OCI-LY7 (cell line): ENCODE measurements at regions not wholly inside any gene's neighbourhood (a gene's known extent, or its start where the extent isn't known, plus 50 kb on each side); places are given as distances from the start of the nearest gene placed in this dataset.

Experiments
- BruUV-seq: library from RNA; stranded (reverse); fragments of 400-500 nt; replicated peaks from 2 replicates; lab custom pipeline; 2021; lab: Mats Ljungman, UMichigan
- CTCF ChIA-PET: fragments of 300-600 bp; sonication (Branson Sonifier 250); formaldehyde crosslinking; loops from one replicate; lab custom pipeline; 2022; ENCODE audit warnings: antibody characterized with exemption; ENCODE audit not compliant: unreplicated experiment; lab: Charles Lee
- POLR2A ChIA-PET: fragments of 300-600 bp; sonication (Branson Sonifier 250); formaldehyde crosslinking; loops from one replicate; lab custom pipeline; 2022; ENCODE audit warnings: antibody characterized with exemption; lab: Charles Lee
- DNase-seq: peaks from one replicate; pipeline ENCODE4 v3.0.0-alpha.2; 2015; ENCODE audit warnings: low spot score
- H2AFZ ChIP-seq: fragments of 200-600 bp; sonication (generic), shearing (Covaris generic); 2 replicates; pipeline ENCODE4 v1.6.1; 2014; ENCODE audit warnings: mild to moderate bottlenecking, antibody characterized with exemption, low read length, moderate library complexity
- H3K27ac ChIP-seq: fragments of 200-600 bp; sonication (generic); 2 replicates; pipeline ENCODE4 v1.5.1; 2014; ENCODE audit warnings: mixed run types, low read depth, mild to moderate bottlenecking, moderate library complexity, low read length, inconsistent platforms; ENCODE audit not compliant: poor library complexity, severe bottlenecking
- H3K36me3 ChIP-seq: fragments of 200-600 bp; sonication (generic); 2 replicates; pipeline ENCODE4 v1.6.1; 2014; ENCODE audit warnings: mild to moderate bottlenecking, antibody characterized with exemption, low read length, moderate library complexity, mixed read lengths; ENCODE audit not compliant: insufficient read depth
- H3K4me1 ChIP-seq: fragments of 200-600 bp; sonication (generic); 2 replicates; pipeline ENCODE4 v1.5.1; 2014; ENCODE audit warnings: mild to moderate bottlenecking, low read length; ENCODE audit not compliant: insufficient read depth, poor library complexity, severe bottlenecking
- H3K4me2 ChIP-seq: fragments of 200-600 bp; sonication (generic); 2 replicates; pipeline ENCODE4 v1.6.1; 2014; ENCODE audit warnings: mild to moderate bottlenecking, low read length
- H3K4me3 ChIP-seq: fragments of 200-600 bp; sonication (generic); 2 replicates; pipeline ENCODE4 v1.5.1; 2014; ENCODE audit warnings: mild to moderate bottlenecking, low read depth, low read length; ENCODE audit not compliant: poor library complexity, severe bottlenecking
- H3K79me2 ChIP-seq: fragments of 200-600 bp; sonication (generic); 2 replicates; pipeline ENCODE4 v1.6.1; 2016; ENCODE audit warnings: low read depth, mild to moderate bottlenecking, low read length, moderate library complexity, mixed read lengths; ENCODE audit not compliant: insufficient read depth
- H3K9me2 ChIP-seq: fragments of 200-600 bp; sonication (generic); 2 replicates; pipeline ENCODE4 v1.6.1; 2016; ENCODE audit warnings: mild to moderate bottlenecking, low read length, mixed read lengths; ENCODE audit not compliant: insufficient read depth
- H3K9me3 ChIP-seq: fragments of 200-600 bp; sonication (generic); 2 replicates; pipeline ENCODE4 v1.6.1; 2014; ENCODE audit warnings: mild to moderate bottlenecking, mixed run types, low read length, mixed read lengths
- H4K20me1 ChIP-seq: fragments of 200-600 bp; sonication (generic); 2 replicates; pipeline ENCODE4 v1.6.1; 2014; ENCODE audit warnings: mild to moderate bottlenecking, antibody characterized with exemption, low read length, moderate library complexity, mixed read lengths; ENCODE audit not compliant: insufficient read depth
- CTCF ChIP-seq: fragments of 200-600 bp; sonication (generic); conservative IDR thresholded peaks from 2 replicates; pipeline ENCODE4 v1.5.1; 2014; ENCODE audit warnings: mild to moderate bottlenecking, antibody characterized with exemption, low read length, moderate library complexity, mixed read lengths
- EZH2phosphoT487 ChIP-seq: fragments of 200-600 bp; sonication (generic); IDR thresholded peaks from 2 replicates; pipeline ENCODE4 v1.6.1; 2018; ENCODE audit warnings: low read depth, borderline replicate concordance, mild to moderate bottlenecking, mixed run types, antibody characterized with exemption, low read length, moderate library complexity, mixed read lengths
- intact Hi-C: fragments of 100-400 bp; cut with micrococcal nuclease; formaldehyde crosslinking; loops from one replicate; pipeline ENCODE4 v1.10.0; 2022; ENCODE audit not compliant: unreplicated experiment

GRCh38 chr20:17878912-17879602, 89.5 kb downstream of the SNX5 start:
- H3K4me2 ChIP-seq, result peak overlapping the region; percentile 53
- BruUV-seq, result no TSS peak
- intact Hi-C loops, result loop anchor here (1.0 to 2.0 kb wide), 3 partner anchors 19 to 31 kb away; no protein-coding TSS in a partner anchor
- CTCF ChIA-PET, result no interaction called here
- peak; percentile 59 for DNase-seq
- POLR2A ChIA-PET, result interaction anchor here (0.6 to 1.6 kb wide), 6 partner anchors 13 to 279 kb away, joined by 3 to 4 read pairs (median 3); no protein-coding TSS in a partner anchor
- peak overlapping the region; percentile 29 for H3K4me3 ChIP-seq
- H3K9me2 ChIP-seq, result no peaks in the 10 kb centered on the region
- H3K4me1 ChIP-seq, result peaks cover 32% of the 10 kb centered on the region
- peak overlapping the region; percentile 3; the same call in 1 of the 2 replicates for H2AFZ ChIP-seq
- H4K20me1 ChIP-seq, result no peaks in the 10 kb centered on the region
- H3K36me3 ChIP-seq, result no peaks in the 10 kb centered on the region
- H3K27ac ChIP-seq, result peak overlapping the region; percentile 68
- H3K9me3 ChIP-seq, result no peaks in the 10 kb centered on the region
- peak; percentile 77 for TF ChIP-seq CTCF
- TF ChIP-seq EZH2phosphoT487, result no peak
- H3K79me2 ChIP-seq, result no peaks in the 10 kb centered on the region

DNA sequence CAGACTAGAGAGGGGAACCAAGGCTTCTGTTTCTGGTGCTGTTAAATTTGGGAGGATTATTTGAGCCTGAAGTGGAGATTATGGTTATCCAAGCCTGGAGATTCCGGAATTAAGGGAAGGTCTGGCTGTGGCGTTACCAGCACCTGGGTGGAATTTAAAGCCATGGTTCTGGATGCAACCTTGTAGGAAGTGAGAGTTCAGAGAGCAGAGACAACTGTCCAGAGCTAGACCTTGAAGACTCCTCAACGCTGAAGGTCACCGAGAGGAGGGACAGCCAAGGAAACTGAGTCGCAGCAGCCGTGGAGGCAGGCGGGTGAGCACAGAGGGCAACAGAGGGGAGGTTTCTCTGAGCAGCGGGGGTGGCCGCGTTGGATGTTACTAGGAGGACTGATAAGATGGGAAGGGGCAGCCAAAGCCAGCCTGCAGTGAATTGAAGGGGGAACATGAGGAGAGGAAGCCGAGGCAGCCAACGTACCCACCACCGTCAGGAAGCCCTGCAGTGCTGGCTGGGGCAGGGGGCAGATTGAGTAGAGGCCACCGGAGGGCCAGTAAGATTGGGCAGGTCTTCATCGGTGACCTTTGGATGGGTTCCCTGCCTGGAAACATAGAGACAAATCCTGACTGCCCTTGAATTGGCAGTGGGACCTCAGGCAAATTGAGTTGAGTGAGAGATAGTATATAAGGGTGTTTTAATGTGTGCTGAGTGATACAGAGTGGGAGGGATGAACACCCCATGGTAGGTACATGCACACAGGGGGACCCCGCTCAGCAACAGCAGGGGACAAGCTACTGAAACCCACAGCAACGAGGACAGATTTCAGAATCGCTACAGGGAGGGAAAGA, 90.3 kb downstream of the SNX5 start:
- Histone ChIP-seq H3K4me2 (peak overlapping the region; percentile 53), H2AFZ (peak overlapping the region; percentile 3; the same call in 1 of the 2 replicates)

More for the DNA sequence above, 90.3 kb downstream of the SNX5 start:
- intact Hi-C loops, result loop anchor here (2.0 kb wide), 1 partner anchor 21 kb away; no protein-coding TSS in a partner anchor
- no TSS peak for BruUV-seq
- Histone ChIP-seq H3K9me2 (no peaks in the 10 kb centered on the region), H3K79me2 (no peaks in the 10 kb centered on the region), H3K4me1 (peaks cover 30% of the 10 kb centered on the region), H3K36me3 (no peaks in the 10 kb centered on the region), H4K20me1 (no peaks in the 10 kb centered on the region), H3K4me3 (peak overlapping the region; percentile 29), H3K27ac (peak overlapping the region; percentile 68), H3K9me3 (no peaks in the 10 kb centered on the region)
- DNase-seq, result no peak
- POLR2A ChIA-PET, result interaction anchor here (1.0 to 1.6 kb wide), 3 partner anchors 20 to 30 kb away, joined by 3 to 4 read pairs (median 3); no protein-coding TSS in a partner anchor
- TF ChIP-seq CTCF, result no peak
- TF ChIP-seq EZH2phosphoT487, result no peak
- CTCF ChIA-PET, result no interaction called here
